ENCODE measurements at regions not wholly inside any gene's neighbourhood (a gene's known extent, or its start where the extent isn't known, plus 50 kb on each side); places are given as distances from the start of the nearest gene placed in this dataset.

GRCh38 chr9:18067548-18068120 lies 406.3 kb upstream of the ADAMTSL1 start:
- Histone ChIP-seq H3K4me2 (ENCODE audit: insufficient read depth, low read length) (no peak overlapping the region), H3K4me1 (replicated peaks in 1 of 2; ENCODE audit: control insufficient read depth in 2 of 2, insufficient read depth in 2 of 2, low read length in 2 of 2) (no peaks in the 10 kb centered on the region), H3K9me1 (ENCODE audit: control insufficient read depth, insufficient read depth, low read length) (no peaks in the 10 kb centered on the region), H4K20me1 (replicated peaks; ENCODE audit: control insufficient read depth, insufficient read depth, low read length) (no peaks in the 10 kb centered on the region), H3K9ac (ENCODE audit: insufficient read depth in 1 of 2, low read depth in 2 of 2, low read length in 2 of 2) (no peak overlapping the region), H3K4me3 (no peak overlapping the region), H3K9me3 (replicated peaks; ENCODE audit: control insufficient read depth, insufficient read depth, low read depth, low read length) (no peaks in the 10 kb centered on the region), H3K27ac (ENCODE audit: extremely low read depth, low read depth, low read length) (no peak overlapping the region), H2AFZ (ENCODE audit: low read depth, low read length) (no peak overlapping the region), H3K79me2 (ENCODE audit: control insufficient read depth, insufficient read depth, low read length) (no peaks in the 10 kb centered on the region), H3K36me3 (ENCODE audit: control insufficient read depth, insufficient read depth, low read length) (no peaks in the 10 kb centered on the region), H3K27me3 (ENCODE audit: control insufficient read depth in 2 of 2, insufficient read depth in 2 of 2, low read length in 2 of 2) (no peaks in the 10 kb centered on the region)
- DNase-seq (ENCODE audit: extremely low read depth in 1 of 4, low spot score in 3 of 4) (no peak), ATAC-seq (no peak), FAIRE-seq (no peak)
- intact Hi-C loops (cut with micrococcal nuclease), result no loop called here
- ChIA-PET CTCF (ENCODE audit: low intra/inter-chr PET ratio) (no interaction called here), POLR2A (no interaction called here)
- TF ChIP-seq MECOM (CRISPR knock-in tag; IDR thresholded peaks at IDR 0.05), result no peak
- TF ChIP-seq MTA1 (IDR thresholded peaks at IDR 0.05; ENCODE audit: borderline replicate concordance), result no peak
- TF ChIP-seq ZNF184 (CRISPR knock-in tag; IDR thresholded peaks at IDR 0.05), result no peak
- TF ChIP-seq ZNF23 (CRISPR knock-in tag; IDR thresholded peaks at IDR 0.05), result no peak
- no peak for TF ChIP-seq TBP (optimal IDR thresholded peaks at IDR 0.05; ENCODE audit: low read depth, low read length)
- TF ChIP-seq C11orf30 (IDR thresholded peaks at IDR 0.05; ENCODE audit: low read depth), result no peak
- TF ChIP-seq ARID3B (CRISPR knock-in tag; IDR thresholded peaks at IDR 0.05; ENCODE audit: borderline replicate concordance), result no peak
- no peak for TF ChIP-seq CREB3L1 (IDR thresholded peaks at IDR 0.05; ENCODE audit: borderline replicate concordance, low read depth)
- TF ChIP-seq FOXO4 (CRISPR knock-in tag; IDR thresholded peaks at IDR 0.05), result no peak
- TF ChIP-seq TAF15 (IDR thresholded peaks at IDR 0.05; ENCODE audit: low read depth, low read length), result no peak
- TF ChIP-seq ZC3H11A (IDR thresholded peaks at IDR 0.05; ENCODE audit: low read depth, low read length), result no peak
- no peak for TF ChIP-seq PML (IDR thresholded peaks at IDR 0.05; ENCODE audit: low read length)
- no peak for TF ChIP-seq ZNF41 (CRISPR knock-in tag; conservative IDR thresholded peaks at IDR 0.05)
- no peak for TF ChIP-seq CREB3 (tag; conservative IDR thresholded peaks at IDR 0.05; ENCODE audit: low read depth)
- no peak for TF ChIP-seq KLF1 (tag; IDR thresholded peaks at IDR 0.05)
- no peak for TF ChIP-seq NELFE (IDR thresholded peaks at IDR 0.05; ENCODE audit: insufficient read depth, insufficient read length)
- TF ChIP-seq SNRNP70 (optimal IDR thresholded peaks at IDR 0.05; ENCODE audit: low read depth, low read length), result no peak
- TF ChIP-seq ZFPM2 (CRISPR knock-in tag; IDR thresholded peaks at IDR 0.05), result no peak
- WGBS (ENCODE audit: insufficient coverage, low coverage, missing lambda C conversion rate), result 4% methylated on average over 6 of the region's 6 CpGs
- in situ Hi-C loops (cut with MboI), result no loop called here
- no TSS peak for BruUV-seq (replicated peaks)

Measured in K562 (cell line).